Suprapubic skin (tissue), 3 donors: ENCODE measurements at regions not wholly inside any gene's neighbourhood (a gene's known extent, or its start where the extent isn't known, plus 50 kb on each side); places are given as distances from the start of the nearest gene placed in this dataset.

ENCODE experiments used
- CTCF ChIP-seq, 2 donors: fragments of 200-600 bp in 1 of 2; fragments of 450-650 bp in 1 of 2; sonication (generic) in 1 of 2; IDR thresholded peaks; one replicate each; pipeline ENCODE4 v1.5.1; 2016 to 2019; ENCODE audit warnings: antibody characterized with exemption in 2 of 2, mild to moderate bottlenecking in 1 of 2, moderate library complexity in 1 of 2
- EP300 ChIP-seq: sonication (generic); formaldehyde crosslinking; IDR thresholded peaks from one replicate; pipeline ENCODE4 v1.6.1; 2017; ENCODE audit warnings: antibody characterized with exemption
- POLR2A ChIP-seq, 2 donors: fragments of 450-650 bp; IDR thresholded peaks; one replicate each; pipeline ENCODE4 v1.6.1; 2017; ENCODE audit warnings: antibody characterized with exemption in 2 of 2, mild to moderate bottlenecking in 2 of 2, moderate library complexity in 2 of 2

GRCh38 chr14:62409169-62409568, 636.1 kb downstream of the KCNH5 start:
- TF ChIP-seq EP300 (no peak), POLR2A (IDR thresholded peaks at IDR 0.05) (no peak), CTCF (IDR thresholded peaks at IDR 0.05) (no peak)
